Gastrocnemius medialis (tissue), 4 donors: ENCODE measurements at regions not wholly inside any gene's neighbourhood (a gene's known extent, or its start where the extent isn't known, plus 50 kb on each side); places are given as distances from the start of the nearest gene placed in this dataset.

Experiments
- ATAC-seq, 2 donors: fragments of 150-250 bp; one replicate each; pipeline ENCODE4 v1.9.1; 2016
- DNase-seq, 2 donors: peaks; one replicate each; pipeline ENCODE4 v3.0.0-alpha.2; 2019
- H3K27ac ChIP-seq, 4 donors: fragments of 200-600 bp; sonication (generic); 1 replicate in 1 of 4; 2 replicates in 3 of 4; pipeline ENCODE4 v1.5.1; 2016 to 2018; ENCODE audit warnings: mild to moderate bottlenecking in 2 of 4, moderate library complexity in 1 of 4
- H3K27me3 ChIP-seq, 3 donors: fragments of 200-600 bp; sonication (generic) in 2 of 3; 1 replicate in 1 of 3; 2 replicates in 2 of 3; pipeline versions ENCODE4 v1.5.1 to v1.6.0; 2016 to 2019; ENCODE audit warnings: mild to moderate bottlenecking in 1 of 3, moderate library complexity in 1 of 3
- H3K36me3 ChIP-seq, 2 donors: fragments of 200-600 bp; sonication (generic) in 1 of 2; one replicate each; pipeline ENCODE4 v1.5.1; 2017 to 2018
- H3K4me1 ChIP-seq, 2 donors: fragments of 200-600 bp; sonication (generic) in 1 of 2; one replicate each; pipeline ENCODE4 v1.5.1; 2016 to 2017; ENCODE audit warnings: mild to moderate bottlenecking in 2 of 2
- H3K4me3 ChIP-seq, 4 donors: fragments of 200-600 bp; sonication (generic) in 3 of 4; 1 replicate in 1 of 4; 2 replicates in 3 of 4; pipeline ENCODE4 v1.5.1; 2016 to 2019; ENCODE audit warnings: mild to moderate bottlenecking in 2 of 4
- H3K9me3 ChIP-seq, 3 donors: fragments of 200-600 bp; sonication (generic) in 2 of 3; 1 replicate in 1 of 3; 2 replicates in 2 of 3; pipeline ENCODE4 v1.5.1; 2016 to 2019
- POLR2A ChIP-seq, 2 donors: fragments of 450-650 bp; IDR thresholded peaks; one replicate each; pipeline ENCODE4 v1.6.1; 2017; ENCODE audit warnings: antibody characterized with exemption in 2 of 2, mild to moderate bottlenecking in 2 of 2, moderate library complexity in 2 of 2
- in situ Hi-C, 4 donors: fragments of 200-750 bp; cut with MboI; loops; one replicate each; pipeline versions ENCODE4 v1.15.0 to v1.8.0; 2017; ENCODE audit warnings: low sequenced_read_pairs in 4 of 4
- intact Hi-C: fragments of 100-400 bp; cut with DNase I; formaldehyde crosslinking; loops from one replicate; pipeline ENCODE4 v1.15.1; 2023; ENCODE audit warnings: low total_unique reads
- TF ChIP-seq, protein P1 (sequence below), 5 experiments: fragments of 450-650 bp in 3 of 5; fragments of 200-600 bp in 2 of 5; sonication (generic) in 2 of 5; IDR thresholded peaks in 4 of 5; conservative IDR thresholded peaks in 1 of 5; 1 replicate in 4 of 5; 2 replicates in 1 of 5; pipeline ENCODE4 v1.5.1; 2016 to 2019; ENCODE audit warnings: antibody characterized with exemption in 5 of 5, mild to moderate bottlenecking in 3 of 5, moderate library complexity in 3 of 5

DNA sequence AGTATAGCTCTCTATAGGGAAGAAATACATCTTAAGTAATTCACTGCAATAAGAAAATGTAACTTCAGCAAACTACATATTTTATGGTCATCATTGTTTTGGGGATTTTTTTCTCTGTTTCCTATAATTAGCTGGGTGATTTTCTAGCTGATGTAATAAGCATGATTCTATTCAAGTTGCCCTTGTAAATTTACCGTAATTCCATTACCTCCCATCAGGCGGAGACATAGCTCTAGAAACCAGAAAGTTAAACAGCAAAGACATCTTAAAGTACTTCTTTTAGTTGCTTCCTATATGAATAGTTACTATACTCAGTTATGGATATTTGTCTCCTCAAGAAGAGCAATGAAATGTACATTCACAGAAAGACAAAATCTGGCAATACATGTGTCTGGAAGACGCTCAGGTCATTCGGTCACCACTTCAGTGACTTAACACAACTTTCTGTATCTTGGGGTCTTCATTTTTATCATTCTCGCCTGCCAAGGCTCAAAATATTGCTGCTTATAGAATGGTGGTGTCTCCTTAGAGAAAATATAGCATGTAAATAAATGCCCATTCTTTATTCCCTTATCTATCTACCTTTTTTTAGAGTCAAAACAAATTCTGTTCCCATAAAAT, 239.9 kb upstream of the ZC3H12C start:
- Histone ChIP-seq H3K27ac (no peak overlapping the region), H3K36me3 (no peaks in the 10 kb centered on the region), H3K4me3 (no peak overlapping the region), H3K27me3 (no peaks in the 10 kb centered on the region), H3K9me3 (no peaks in the 10 kb centered on the region), H3K4me1 (no peaks in the 10 kb centered on the region)
- intact Hi-C loops: loop anchor here (10.0 kb wide), 1 partner anchor 82 kb away; no protein-coding TSS in a partner anchor
- DNase-seq (no peak), ATAC-seq (no peak)
- TF ChIP-seq, protein P1, sequence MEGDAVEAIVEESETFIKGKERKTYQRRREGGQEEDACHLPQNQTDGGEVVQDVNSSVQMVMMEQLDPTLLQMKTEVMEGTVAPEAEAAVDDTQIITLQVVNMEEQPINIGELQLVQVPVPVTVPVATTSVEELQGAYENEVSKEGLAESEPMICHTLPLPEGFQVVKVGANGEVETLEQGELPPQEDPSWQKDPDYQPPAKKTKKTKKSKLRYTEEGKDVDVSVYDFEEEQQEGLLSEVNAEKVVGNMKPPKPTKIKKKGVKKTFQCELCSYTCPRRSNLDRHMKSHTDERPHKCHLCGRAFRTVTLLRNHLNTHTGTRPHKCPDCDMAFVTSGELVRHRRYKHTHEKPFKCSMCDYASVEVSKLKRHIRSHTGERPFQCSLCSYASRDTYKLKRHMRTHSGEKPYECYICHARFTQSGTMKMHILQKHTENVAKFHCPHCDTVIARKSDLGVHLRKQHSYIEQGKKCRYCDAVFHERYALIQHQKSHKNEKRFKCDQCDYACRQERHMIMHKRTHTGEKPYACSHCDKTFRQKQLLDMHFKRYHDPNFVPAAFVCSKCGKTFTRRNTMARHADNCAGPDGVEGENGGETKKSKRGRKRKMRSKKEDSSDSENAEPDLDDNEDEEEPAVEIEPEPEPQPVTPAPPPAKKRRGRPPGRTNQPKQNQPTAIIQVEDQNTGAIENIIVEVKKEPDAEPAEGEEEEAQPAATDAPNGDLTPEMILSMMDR (IDR thresholded peaks at IDR 0.05 in 4 of 5, conservative IDR thresholded peaks at IDR 0.05 in 1 of 5): peak in 2 of 5 experiments; percentile 21 to 23
- TF ChIP-seq POLR2A (IDR thresholded peaks at IDR 0.05): no peak
- in situ Hi-C loops: no loop called here

DNA sequence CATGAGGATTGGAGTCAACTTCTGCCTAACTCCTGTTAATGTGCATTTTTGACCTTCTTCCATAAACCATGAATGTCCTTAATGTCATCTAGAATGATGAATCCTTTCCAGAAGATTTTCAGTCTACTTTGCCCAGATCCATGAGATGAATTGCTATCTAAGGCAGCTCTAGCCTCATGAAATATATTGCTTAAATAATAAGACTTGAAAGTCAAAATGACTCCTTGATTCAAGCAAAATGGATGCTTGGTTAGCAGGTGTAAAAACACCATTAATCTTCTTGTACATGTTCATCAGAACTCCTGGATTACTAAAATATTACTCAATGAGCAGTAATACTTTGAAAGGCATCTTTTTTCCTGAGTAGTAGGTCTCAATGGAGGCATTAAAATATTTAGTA, 238.5 kb upstream of the ZC3H12C start:
- Histone ChIP-seq H3K27ac (no peak overlapping the region), H3K27me3 (no peaks in the 10 kb centered on the region), H3K36me3 (no peaks in the 10 kb centered on the region), H3K4me1 (no peaks in the 10 kb centered on the region), H3K4me3 (no peak overlapping the region), H3K9me3 (no peaks in the 10 kb centered on the region)
- DNase-seq: no peak
- intact Hi-C loops: loop anchor here (10.0 kb wide), 1 partner anchor 80 kb away; no protein-coding TSS in a partner anchor
- TF ChIP-seq, protein P1 (IDR thresholded peaks at IDR 0.05 in 4 of 5, conservative IDR thresholded peaks at IDR 0.05 in 1 of 5): no peak
- TF ChIP-seq POLR2A (IDR thresholded peaks at IDR 0.05): no peak
- no peak for ATAC-seq
- in situ Hi-C loops: no loop called here

DNA sequence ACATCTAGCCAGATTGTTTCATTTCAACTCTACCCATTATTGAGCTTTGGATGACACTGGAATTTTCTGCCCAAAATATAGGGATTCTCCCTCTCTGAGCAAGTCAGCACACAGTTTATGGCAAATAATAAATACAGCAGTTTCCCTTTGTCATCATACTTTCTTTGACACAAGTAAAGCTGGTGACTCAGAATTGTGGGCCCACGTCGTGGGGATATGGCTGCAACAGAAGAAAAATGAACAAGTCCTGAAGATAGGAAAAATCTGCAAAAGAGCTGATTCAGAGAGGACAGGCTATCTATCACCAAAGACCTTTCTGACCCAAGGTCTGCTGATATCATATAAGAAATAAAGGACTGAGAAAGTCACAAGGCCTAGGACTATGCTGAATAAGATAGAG, 236.3 kb upstream of the ZC3H12C start:
- in situ Hi-C loops: no loop called here
- H3K27ac ChIP-seq: no peak overlapping the region
- no peak for DNase-seq

DNA sequence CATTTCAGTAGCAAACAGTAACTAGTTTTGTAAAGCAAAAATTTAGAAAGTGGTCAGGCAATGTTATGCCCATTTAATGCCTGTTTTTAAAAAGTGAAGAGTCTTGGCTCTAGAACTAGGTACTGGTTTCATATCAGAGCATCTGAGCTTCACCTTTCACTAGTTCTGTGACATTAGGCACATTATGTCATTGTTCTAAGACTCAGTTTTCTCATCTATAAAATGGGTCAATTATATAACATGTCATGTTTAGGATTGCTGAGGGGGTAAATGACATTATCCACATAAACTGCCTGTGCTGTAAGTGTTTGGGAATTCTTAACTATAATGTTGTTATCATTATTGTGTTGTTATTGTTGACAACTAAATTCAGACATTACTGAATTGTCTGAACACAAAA, 235.6 kb upstream of the ZC3H12C start:
- H3K36me3 ChIP-seq: no peaks in the 10 kb centered on the region
- in situ Hi-C loops (no loop called here), intact Hi-C loops (loop anchor here (10.0 kb wide), 1 partner anchor 77 kb away; no protein-coding TSS in a partner anchor)
- H3K4me1 ChIP-seq: no peaks in the 10 kb centered on the region
- H3K27ac ChIP-seq: no peak overlapping the region
- H3K9me3 ChIP-seq: no peaks in the 10 kb centered on the region
- DNase-seq: no peak
- no peaks in the 10 kb centered on the region for H3K27me3 ChIP-seq
- TF ChIP-seq, protein P1 (IDR thresholded peaks at IDR 0.05 in 4 of 5, conservative IDR thresholded peaks at IDR 0.05 in 1 of 5): no peak
- no peak for TF ChIP-seq POLR2A (IDR thresholded peaks at IDR 0.05)
- ATAC-seq: no peak
- no peak overlapping the region for H3K4me3 ChIP-seq

More for the DNA sequence above, 236.3 kb upstream of the ZC3H12C start:
- H3K9me3 ChIP-seq: no peaks in the 10 kb centered on the region
- no peaks in the 10 kb centered on the region for H3K4me1 ChIP-seq
- H3K4me3 ChIP-seq: no peak overlapping the region
- TF ChIP-seq, protein P1 (IDR thresholded peaks at IDR 0.05 in 4 of 5, conservative IDR thresholded peaks at IDR 0.05 in 1 of 5): no peak
- TF ChIP-seq POLR2A (IDR thresholded peaks at IDR 0.05): no peak
- intact Hi-C loops: loop anchor here (10.0 kb wide), 1 partner anchor 78 kb away; no protein-coding TSS in a partner anchor
- ATAC-seq: no peak
- H3K36me3 ChIP-seq: no peaks in the 10 kb centered on the region
- H3K27me3 ChIP-seq: no peaks in the 10 kb centered on the region
